B cell (primary cell): ENCODE measurements at regions not wholly inside any gene's neighbourhood (a gene's known extent, or its start where the extent isn't known, plus 50 kb on each side); places are given as distances from the start of the nearest gene placed in this dataset.

Experiments used
- ATAC-seq: fragments of 200-7000 bp; cut with Tn5 transposase; one replicate; pipeline ENCODE4 v1.10.0; 2021; ENCODE audit warnings: low read depth, mild to moderate bottlenecking, moderate number of reproducible peaks, moderate library complexity
- CTCF ChIA-PET: fragments of 350-600 bp; sonication (Branson Sonifier 250); formaldehyde crosslinking; loops from one replicate; lab custom pipeline; 2021; ENCODE audit warnings: antibody characterized with exemption, inconsistent platforms; lab: Charles Lee
- POLR2A ChIA-PET: fragments of 350-600 bp; sonication (Branson Sonifier 250); formaldehyde crosslinking; loops from one replicate; lab custom pipeline; 2021; ENCODE audit warnings: antibody characterized with exemption; lab: Charles Lee
- DNase-seq: peaks from one replicate; pipeline ENCODE4 v3.0.0; 2013
- H2AFZ ChIP-seq: 2 replicates; pipeline ENCODE4 v1.6.1; 2012; ENCODE audit warnings: mild to moderate bottlenecking, low read depth, low read length; ENCODE audit not compliant: insufficient read depth, poor library complexity, severe bottlenecking
- H3K27ac ChIP-seq, 2 donors: 1 replicate in 1 of 2; 2 replicates in 1 of 2; pipeline ENCODE4 v1.5.1; 2012 to 2013; ENCODE audit warnings: low read length in 2 of 2, mild to moderate bottlenecking in 2 of 2, moderate library complexity in 1 of 2
- H3K27me3 ChIP-seq, 4 experiments: fragments of 200-600 bp in 1 of 4; sonication (generic) in 1 of 4; replicated peaks in 1 of 4; 1 replicate in 2 of 4; 2 replicates in 2 of 4; pipeline versions ENCODE4 v1.6.1 to v1.7.0; 2013 to 2016; ENCODE audit warnings: low read length in 3 of 4, mild to moderate bottlenecking in 2 of 4, mixed read lengths in 1 of 4, moderate library complexity in 1 of 4; ENCODE audit not compliant: insufficient read depth in 4 of 4, control insufficient read depth in 3 of 4; ENCODE audit errors: control extremely low read depth in 1 of 4
- H3K36me3 ChIP-seq, 2 experiments: replicated peaks in 1 of 2; 1 replicate in 1 of 2; 2 replicates in 1 of 2; pipeline versions ENCODE4 v1.6.1 to v1.7.1; 2013; ENCODE audit warnings: low read length in 1 of 2; ENCODE audit not compliant: insufficient read depth in 2 of 2, control insufficient read depth in 1 of 2; ENCODE audit errors: control extremely low read depth in 1 of 2, extremely low read depth in 1 of 2
- H3K4me1 ChIP-seq, 2 donors: fragments of 200-600 bp in 1 of 2; sonication (generic) in 1 of 2; 1 replicate in 1 of 2; 2 replicates in 1 of 2; pipeline versions ENCODE4 v1.5.1 to v1.6.1; 2013 to 2017; ENCODE audit warnings: low read length in 2 of 2; ENCODE audit not compliant: control insufficient read depth in 2 of 2, insufficient read depth in 2 of 2
- H3K4me2 ChIP-seq: replicated peaks from 2 replicates; pipeline ENCODE3; 2012; ENCODE audit warnings: mild to moderate bottlenecking, low read depth, low read length; ENCODE audit not compliant: poor library complexity, severe bottlenecking
- H3K4me3 ChIP-seq, 5 experiments: fragments of 200-600 bp in 1 of 5; sonication (generic) in 1 of 5; 1 replicate in 3 of 5; 2 replicates in 2 of 5; pipeline versions ENCODE4 v1.5.1 to v1.7.0; 2011 to 2016; ENCODE audit warnings: low read length in 4 of 5, mild to moderate bottlenecking in 4 of 5, low read depth in 2 of 5, control low read depth in 1 of 5, moderate library complexity in 1 of 5; ENCODE audit not compliant: insufficient read depth in 1 of 5; ENCODE audit errors: control extremely low read depth in 1 of 5, extremely low read depth in 1 of 5
- H3K79me2 ChIP-seq: fragments of 200-600 bp; sonication (generic); one replicate; pipeline ENCODE4 v1.6.0; 2016; ENCODE audit warnings: low read length; ENCODE audit not compliant: control insufficient read depth, insufficient read depth
- H3K9ac ChIP-seq: fragments of 200-600 bp; sonication (generic); 2 replicates; pipeline ENCODE4 v1.6.1; 2017; ENCODE audit warnings: mild to moderate bottlenecking, low read length, moderate library complexity
- H3K9me3 ChIP-seq, 3 donors: one replicate each; pipeline versions ENCODE4 v1.6.1 to v1.7.1; 2013; ENCODE audit warnings: low read length in 2 of 3; ENCODE audit not compliant: control insufficient read depth in 2 of 3, insufficient read depth in 1 of 3; ENCODE audit errors: control extremely low read depth in 1 of 3
- H4K20me1 ChIP-seq: 2 replicates; pipeline ENCODE4 v1.6.0; 2012; ENCODE audit warnings: mild to moderate bottlenecking, low read length; ENCODE audit not compliant: insufficient read depth, control insufficient read depth, poor library complexity, severe bottlenecking
- H3K27ac Mint-ChIP-seq: one replicate; pipeline ENCODE4 v1.8.0; 2021; ENCODE audit warnings: mixed read lengths
- H3K27me3 Mint-ChIP-seq: one replicate; pipeline ENCODE4 v1.8.0; 2021; ENCODE audit warnings: mixed read lengths
- H3K4me1 Mint-ChIP-seq: one replicate; pipeline ENCODE4 v1.8.0; 2021; ENCODE audit warnings: mixed read lengths
- H3K4me3 Mint-ChIP-seq: one replicate; pipeline ENCODE4 v1.8.0; 2021; ENCODE audit warnings: mixed read lengths
- H3K9me3 Mint-ChIP-seq: one replicate; pipeline ENCODE4 v1.8.0; 2022; ENCODE audit warnings: mixed read lengths; ENCODE audit not compliant: insufficient read depth
- EZH2 ChIP-seq: IDR thresholded peaks from 2 replicates; pipeline ENCODE4 v1.6.1; 2012; ENCODE audit warnings: borderline replicate concordance, low read depth, mild to moderate bottlenecking, moderate library complexity, low read length; ENCODE audit not compliant: insufficient read depth, poor library complexity, severe bottlenecking
- WGBS: methylation state at CpG from one replicate; pipeline ENCODE4 v1.1.5; 2013; ENCODE audit warnings: missing lambda C conversion rate; ENCODE audit not compliant: insufficient coverage; 5-methylcytosine and 5-hydroxymethylcytosine counted together
- intact Hi-C: fragments of 100-400 bp; cut with micrococcal nuclease; formaldehyde crosslinking; loops from one replicate; pipeline ENCODE4 v1.10.0; 2022
- TF ChIP-seq, protein P1 (sequence below): fragments of 200-600 bp; IDR thresholded peaks from one replicate; pipeline ENCODE4 v1.8.0; 2022; ENCODE audit warnings: antibody characterized with exemption, mild to moderate bottlenecking

DNA sequence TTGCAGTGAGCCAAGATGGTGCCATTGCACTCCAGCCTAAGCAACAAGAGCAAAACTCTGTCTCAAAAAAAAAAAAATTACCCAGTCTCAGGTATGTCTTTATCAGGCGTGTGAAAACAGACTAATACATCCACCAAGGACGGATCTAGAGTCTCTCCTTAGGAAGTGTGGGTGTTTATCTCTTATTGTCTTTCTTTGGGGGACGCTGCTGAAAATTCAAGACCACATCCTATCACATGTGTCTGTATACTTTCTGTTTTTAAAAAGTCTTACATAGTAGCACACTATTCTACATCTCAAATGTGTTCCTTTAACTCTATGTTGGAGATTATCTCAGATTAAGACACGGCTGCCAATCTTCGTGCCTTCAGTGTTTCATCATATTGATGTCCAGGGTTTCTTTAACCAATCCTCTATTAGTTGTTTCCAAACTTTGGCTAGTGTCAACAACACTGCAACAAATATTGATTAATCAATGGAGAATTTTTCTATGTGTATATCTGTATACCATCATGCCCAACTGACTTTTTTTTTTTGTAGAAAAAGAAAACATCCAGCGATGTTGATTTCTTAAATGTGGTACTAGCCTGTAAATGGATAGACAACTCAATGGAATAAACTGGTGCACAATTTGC is 92.3 kb upstream of the KDM7A start:
- intact Hi-C loops: no loop called here
- Histone ChIP-seq H3K9ac (no peak overlapping the region), H3K36me3 (no peaks in the 10 kb centered on the region), H3K4me3 (no peak overlapping the region), H4K20me1 (no peaks in the 10 kb centered on the region), H2AFZ (no peak overlapping the region), H3K27ac (no peak overlapping the region), H3K9me3 (no peaks in the 10 kb centered on the region), H3K27me3 (no peaks in the 10 kb centered on the region), H3K4me1 (no peaks in the 10 kb centered on the region), H3K79me2 (no peaks in the 10 kb centered on the region), H3K4me2 (no peak overlapping the region)
- ChIA-PET CTCF (no interaction called here), POLR2A (no interaction called here)
- H3K4me3 Mint-ChIP-seq: no peak overlapping the region
- ATAC-seq (no peak), DNase-seq (no peak)
- WGBS: 100% methylated on average over 2 of the region's 6 CpGs
- no peak overlapping the region for H3K27ac Mint-ChIP-seq
- no peaks in the 10 kb centered on the region for H3K4me1 Mint-ChIP-seq
- TF ChIP-seq, protein P1, sequence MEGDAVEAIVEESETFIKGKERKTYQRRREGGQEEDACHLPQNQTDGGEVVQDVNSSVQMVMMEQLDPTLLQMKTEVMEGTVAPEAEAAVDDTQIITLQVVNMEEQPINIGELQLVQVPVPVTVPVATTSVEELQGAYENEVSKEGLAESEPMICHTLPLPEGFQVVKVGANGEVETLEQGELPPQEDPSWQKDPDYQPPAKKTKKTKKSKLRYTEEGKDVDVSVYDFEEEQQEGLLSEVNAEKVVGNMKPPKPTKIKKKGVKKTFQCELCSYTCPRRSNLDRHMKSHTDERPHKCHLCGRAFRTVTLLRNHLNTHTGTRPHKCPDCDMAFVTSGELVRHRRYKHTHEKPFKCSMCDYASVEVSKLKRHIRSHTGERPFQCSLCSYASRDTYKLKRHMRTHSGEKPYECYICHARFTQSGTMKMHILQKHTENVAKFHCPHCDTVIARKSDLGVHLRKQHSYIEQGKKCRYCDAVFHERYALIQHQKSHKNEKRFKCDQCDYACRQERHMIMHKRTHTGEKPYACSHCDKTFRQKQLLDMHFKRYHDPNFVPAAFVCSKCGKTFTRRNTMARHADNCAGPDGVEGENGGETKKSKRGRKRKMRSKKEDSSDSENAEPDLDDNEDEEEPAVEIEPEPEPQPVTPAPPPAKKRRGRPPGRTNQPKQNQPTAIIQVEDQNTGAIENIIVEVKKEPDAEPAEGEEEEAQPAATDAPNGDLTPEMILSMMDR: no peak
- TF ChIP-seq EZH2: no peak
- peaks cover 4% of the 10 kb centered on the region for H3K9me3 Mint-ChIP-seq
- H3K27me3 Mint-ChIP-seq: no peaks in the 10 kb centered on the region

DNA sequence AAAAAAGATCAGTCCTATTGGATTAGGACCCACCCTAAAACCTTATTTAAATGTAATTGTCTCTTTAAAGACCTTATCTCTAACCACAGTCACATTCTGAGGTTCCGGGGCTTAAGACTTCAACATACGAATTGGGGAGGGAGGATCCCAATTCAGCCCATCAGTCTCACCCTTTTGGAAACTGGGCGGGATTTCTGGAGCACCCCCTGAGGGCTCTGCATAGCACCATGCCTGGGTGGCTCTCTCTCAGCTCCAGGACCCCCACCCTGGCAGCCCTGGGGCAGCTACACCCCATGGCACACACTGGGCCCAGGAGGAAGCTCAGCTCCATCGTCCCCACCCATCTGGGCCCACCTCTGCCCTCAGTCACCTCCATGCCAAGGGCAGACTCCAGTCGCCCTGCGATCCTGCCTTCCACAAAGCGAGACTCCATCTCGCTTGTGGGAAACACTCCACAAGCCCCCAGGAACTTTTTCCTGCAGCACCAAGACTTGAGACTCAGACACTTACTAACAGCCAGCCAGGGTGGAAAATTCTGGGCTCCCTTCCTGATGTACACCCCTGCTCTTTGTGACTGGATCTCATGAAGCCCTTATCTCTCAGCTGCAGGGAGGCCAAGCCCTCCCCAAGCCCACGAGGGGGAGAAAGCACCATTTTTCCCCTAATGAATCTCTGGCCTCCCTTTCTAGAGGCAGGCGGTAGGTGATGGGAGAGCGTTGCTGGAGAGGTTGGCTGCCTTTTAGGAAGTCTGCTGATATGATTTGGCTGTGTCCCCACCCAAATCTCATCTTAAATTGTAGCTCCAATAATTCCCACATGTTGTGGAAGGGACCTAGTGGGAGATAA is 90.8 kb upstream of the KDM7A start:
- H3K4me3 Mint-ChIP-seq: no peak overlapping the region
- Histone ChIP-seq H3K9me3 (no peaks in the 10 kb centered on the region), H4K20me1 (no peaks in the 10 kb centered on the region), H3K36me3 (no peaks in the 10 kb centered on the region), H3K79me2 (no peaks in the 10 kb centered on the region), H3K4me1 (no peaks in the 10 kb centered on the region), H3K27ac (no peak overlapping the region), H3K4me3 (no peak overlapping the region), H3K27me3 (no peaks in the 10 kb centered on the region), H3K4me2 (no peak overlapping the region), H3K9ac (no peak overlapping the region), H2AFZ (no peak overlapping the region)
- DNase-seq: no peak
- no peak overlapping the region for H3K27ac Mint-ChIP-seq
- intact Hi-C loops: no loop called here
- ChIA-PET CTCF (no interaction called here), POLR2A (no interaction called here)
- peaks cover 4% of the 10 kb centered on the region for H3K9me3 Mint-ChIP-seq
- 93% methylated on average over 9 of the region's 11 CpGs for WGBS
- no peaks in the 10 kb centered on the region for H3K4me1 Mint-ChIP-seq
- no peaks in the 10 kb centered on the region for H3K27me3 Mint-ChIP-seq
- ATAC-seq: no peak
- TF ChIP-seq, protein P1: no peak
- TF ChIP-seq EZH2: no peak
